ENCODE measurements at regions not wholly inside any gene's neighbourhood (a gene's known extent, or its start where the extent isn't known, plus 50 kb on each side); places are given as distances from the start of the nearest gene placed in this dataset.

GRCh38 chr3:24953060-24953771 lies 458.6 kb upstream of the THRB start:
- ATAC-seq (no peak), FAIRE-seq (no peak), DNase-seq (ENCODE audit: extremely low read depth in 1 of 4, low spot score in 3 of 4) (no peak)
- in situ Hi-C loops (cut with MboI) (no loop called here), intact Hi-C loops (cut with micrococcal nuclease) (no loop called here)
- Histone ChIP-seq H3K9me1 (ENCODE audit: control insufficient read depth, insufficient read depth, low read length) (no peaks in the 10 kb centered on the region), H3K36me3 (ENCODE audit: control insufficient read depth, insufficient read depth, low read length) (no peaks in the 10 kb centered on the region), H3K4me2 (ENCODE audit: insufficient read depth, low read length) (no peak overlapping the region), H3K9ac (ENCODE audit: insufficient read depth in 1 of 2, low read depth in 2 of 2, low read length in 2 of 2) (no peak overlapping the region), H4K20me1 (replicated peaks; ENCODE audit: control insufficient read depth, insufficient read depth, low read length) (no peaks in the 10 kb centered on the region), H3K4me1 (replicated peaks in 1 of 2; ENCODE audit: control insufficient read depth in 2 of 2, insufficient read depth in 2 of 2, low read length in 2 of 2) (no peaks in the 10 kb centered on the region), H2AFZ (ENCODE audit: low read depth, low read length) (no peak overlapping the region), H3K79me2 (ENCODE audit: control insufficient read depth, insufficient read depth, low read length) (no peaks in the 10 kb centered on the region), H3K27ac (ENCODE audit: extremely low read depth, low read depth, low read length) (no peak overlapping the region), H3K9me3 (replicated peaks; ENCODE audit: control insufficient read depth, insufficient read depth, low read depth, low read length) (no peaks in the 10 kb centered on the region), H3K27me3 (ENCODE audit: control insufficient read depth in 2 of 2, insufficient read depth in 2 of 2, low read length in 2 of 2) (no peaks in the 10 kb centered on the region), H3K4me3 (no peak overlapping the region)
- POLR2A ChIA-PET = no interaction called here
- TF ChIP-seq NFIC (IDR thresholded peaks at IDR 0.05) (peak; percentile 26; the same call in 1 of the 2 replicates), SMAD4 (CRISPR knock-in tag; conservative IDR thresholded peaks at IDR 0.05) (no peak), FOXJ3 (CRISPR knock-in tag; IDR thresholded peaks at IDR 0.05) (no peak)
- WGBS (ENCODE audit: insufficient coverage, low coverage, missing lambda C conversion rate) = 3% methylated on average over 5 of the region's 5 CpGs
- BruUV-seq (replicated peaks) = no TSS peak
- CTCF ChIA-PET (ENCODE audit: low intra/inter-chr PET ratio) = no interaction called here

GRCh38 chr3:24956613-24957012 lies 462.0 kb upstream of the THRB start:
- H3K9ac ChIP-seq (ENCODE audit: insufficient read depth in 1 of 2, low read depth in 2 of 2, low read length in 2 of 2) = no peak overlapping the region
- FAIRE-seq (no peak), ATAC-seq (no peak), DNase-seq (ENCODE audit: extremely low read depth in 1 of 4, low spot score in 3 of 4) (no peak)
- no peak overlapping the region for H2AFZ ChIP-seq (ENCODE audit: low read depth, low read length)
- intact Hi-C loops (cut with micrococcal nuclease) = no loop called here
- H3K27me3 ChIP-seq (ENCODE audit: control insufficient read depth in 2 of 2, insufficient read depth in 2 of 2, low read length in 2 of 2) = no peaks in the 10 kb centered on the region
- no peaks in the 10 kb centered on the region for H4K20me1 ChIP-seq (replicated peaks; ENCODE audit: control insufficient read depth, insufficient read depth, low read length)
- ChIA-PET CTCF (ENCODE audit: low intra/inter-chr PET ratio) (no interaction called here), POLR2A (interaction anchor here (0.8 kb wide), 1 partner anchor 10 kb away, joined by 3 read pairs; no protein-coding TSS in a partner anchor)
- no peaks in the 10 kb centered on the region for H3K9me3 ChIP-seq (replicated peaks; ENCODE audit: control insufficient read depth, insufficient read depth, low read depth, low read length)
- no peaks in the 10 kb centered on the region for H3K4me1 ChIP-seq (replicated peaks in 1 of 2; ENCODE audit: control insufficient read depth in 2 of 2, insufficient read depth in 2 of 2, low read length in 2 of 2)
- WGBS (ENCODE audit: insufficient coverage, low coverage, missing lambda C conversion rate) = 0% methylated on average over 4 of the region's 4 CpGs
- in situ Hi-C loops (cut with MboI) = no loop called here
- no peak overlapping the region for H3K27ac ChIP-seq (ENCODE audit: extremely low read depth, low read depth, low read length)
- H3K9me1 ChIP-seq (ENCODE audit: control insufficient read depth, insufficient read depth, low read length) = no peaks in the 10 kb centered on the region
- H3K79me2 ChIP-seq (ENCODE audit: control insufficient read depth, insufficient read depth, low read length) = no peaks in the 10 kb centered on the region
- no peak overlapping the region for H3K4me2 ChIP-seq (ENCODE audit: insufficient read depth, low read length)
- H3K4me3 ChIP-seq = no peak overlapping the region
- BruUV-seq (replicated peaks) = no TSS peak
- H3K36me3 ChIP-seq (ENCODE audit: control insufficient read depth, insufficient read depth, low read length) = no peaks in the 10 kb centered on the region
- no peak for TF ChIP-seq TGIF2 (CRISPR knock-in tag; IDR thresholded peaks at IDR 0.05)
- TF ChIP-seq ZNF408 (CRISPR knock-in tag; IDR thresholded peaks at IDR 0.05; ENCODE audit: low read depth) = no peak
- no peak for TF ChIP-seq NCOA6 (IDR thresholded peaks at IDR 0.05)
- TF ChIP-seq ZNF175 (CRISPR knock-in tag; IDR thresholded peaks at IDR 0.05; ENCODE audit: low read depth) = no peak
- no peak for TF ChIP-seq EHMT2 (IDR thresholded peaks at IDR 0.05)
- no peak for TF ChIP-seq ZNF263 (CRISPR knock-in tag; IDR thresholded peaks at IDR 0.05; ENCODE audit: borderline replicate concordance)
- TF ChIP-seq GATAD2B (IDR thresholded peaks at IDR 0.05; ENCODE audit: borderline replicate concordance) = no peak
- no peak for TF ChIP-seq ZNF431 (CRISPR knock-in tag; IDR thresholded peaks at IDR 0.05)
- no peak for TF ChIP-seq SRF (CRISPR knock-in tag; IDR thresholded peaks at IDR 0.05)
- TF ChIP-seq ZNF165 (CRISPR knock-in tag; IDR thresholded peaks at IDR 0.05; ENCODE audit: borderline replicate concordance) = no peak
- TF ChIP-seq TCF3 (CRISPR knock-in tag; IDR thresholded peaks at IDR 0.05) = no peak
- TF ChIP-seq ZNF639 (CRISPR knock-in tag; conservative IDR thresholded peaks at IDR 0.05 in 1 of 2, IDR thresholded peaks at IDR 0.05 in 1 of 2) = no peak

Data from K562 (cell line).